Left lung (tissue), 4 donors: ENCODE measurements at regions not wholly inside any gene's neighbourhood (a gene's known extent, or its start where the extent isn't known, plus 50 kb on each side); places are given as distances from the start of the nearest gene placed in this dataset.

Source experiments
- ATAC-seq: fragments of 200-7000 bp; cut with Tn5 transposase; one replicate; pipeline ENCODE4 v1.9.1; 2020; ENCODE audit warnings: moderate library complexity
- DNase-seq, 4 donors: peaks; one replicate each; pipeline ENCODE4 v3.0.0-alpha.2; 2013 to 2020
- H3K27ac ChIP-seq, 2 donors: fragments of 200-600 bp; sonication (generic) in 1 of 2; one replicate each; pipeline versions ENCODE4 v1.5.0 to v1.8.0; 2020 to 2021
- H3K27me3 ChIP-seq, 2 donors: fragments of 200-600 bp; sonication (generic) in 1 of 2; one replicate each; pipeline versions ENCODE4 v1.5.0 to v1.8.0; 2020 to 2021
- H3K36me3 ChIP-seq, 2 donors: fragments of 200-600 bp; sonication (generic) in 1 of 2; one replicate each; pipeline versions ENCODE4 v1.5.0 to v1.8.0; 2020 to 2021
- H3K4me1 ChIP-seq, 2 donors: fragments of 200-600 bp; one replicate each; pipeline ENCODE4 v1.8.0; 2021
- H3K4me3 ChIP-seq, 2 donors: fragments of 200-600 bp; sonication (generic) in 1 of 2; one replicate each; pipeline versions ENCODE4 v1.5.0 to v1.8.0; 2020 to 2021; ENCODE audit warnings: mild to moderate bottlenecking in 1 of 2
- H3K9me3 ChIP-seq, 2 donors: fragments of 200-600 bp; sonication (generic) in 1 of 2; one replicate each; pipeline versions ENCODE4 v1.5.0 to v1.8.0; 2020 to 2021
- CTCF ChIP-seq, 2 donors: fragments of 200-600 bp; sonication (generic) in 1 of 2; IDR thresholded peaks; one replicate each; pipeline versions ENCODE4 v1.5.0 to v1.8.0; 2021; ENCODE audit warnings: antibody characterized with exemption in 2 of 2
- intact Hi-C, 2 donors: fragments of 100-400 bp; cut with DNase I; formaldehyde crosslinking; loops; one replicate each; pipeline versions ENCODE4 v1.11.2 to v1.14.2; 2022
- donor health status: DM: no; HTN: yes; CAD: no.
- donor health status: DM: no; HTN: no; CAD: no.

DNA sequence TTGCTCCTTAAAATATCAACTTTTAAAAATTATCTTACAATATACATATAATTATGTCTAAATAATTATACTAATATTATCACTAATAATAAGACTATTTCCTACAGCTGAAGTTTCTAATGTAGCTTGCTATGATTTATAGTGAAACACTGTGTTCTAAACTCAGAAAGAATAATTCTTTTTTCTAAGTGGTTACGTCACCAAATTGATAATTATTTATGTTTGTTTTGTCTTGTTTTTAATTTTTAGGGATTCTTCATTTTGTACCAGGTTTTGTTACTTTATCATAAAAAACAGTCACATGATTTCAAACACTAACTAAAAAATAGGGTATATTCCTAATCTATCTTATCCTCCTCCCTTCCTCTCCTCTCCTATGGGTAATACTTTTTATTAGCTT, 662.1 kb downstream of the FRK start:
- TF ChIP-seq CTCF (IDR thresholded peaks at IDR 0.05): no peak
- Histone ChIP-seq H3K4me1 (no peaks in the 10 kb centered on the region), H3K27ac (no peak overlapping the region), H3K4me3 (no peak overlapping the region), H3K27me3 (no peaks in the 10 kb centered on the region), H3K9me3 (peaks cover 0 to 12% of the 10 kb centered on the region in 2 donors), H3K36me3 (no peaks in the 10 kb centered on the region)
- no peak for DNase-seq
- intact Hi-C loops: no loop called here
- ATAC-seq: no peak

DNA sequence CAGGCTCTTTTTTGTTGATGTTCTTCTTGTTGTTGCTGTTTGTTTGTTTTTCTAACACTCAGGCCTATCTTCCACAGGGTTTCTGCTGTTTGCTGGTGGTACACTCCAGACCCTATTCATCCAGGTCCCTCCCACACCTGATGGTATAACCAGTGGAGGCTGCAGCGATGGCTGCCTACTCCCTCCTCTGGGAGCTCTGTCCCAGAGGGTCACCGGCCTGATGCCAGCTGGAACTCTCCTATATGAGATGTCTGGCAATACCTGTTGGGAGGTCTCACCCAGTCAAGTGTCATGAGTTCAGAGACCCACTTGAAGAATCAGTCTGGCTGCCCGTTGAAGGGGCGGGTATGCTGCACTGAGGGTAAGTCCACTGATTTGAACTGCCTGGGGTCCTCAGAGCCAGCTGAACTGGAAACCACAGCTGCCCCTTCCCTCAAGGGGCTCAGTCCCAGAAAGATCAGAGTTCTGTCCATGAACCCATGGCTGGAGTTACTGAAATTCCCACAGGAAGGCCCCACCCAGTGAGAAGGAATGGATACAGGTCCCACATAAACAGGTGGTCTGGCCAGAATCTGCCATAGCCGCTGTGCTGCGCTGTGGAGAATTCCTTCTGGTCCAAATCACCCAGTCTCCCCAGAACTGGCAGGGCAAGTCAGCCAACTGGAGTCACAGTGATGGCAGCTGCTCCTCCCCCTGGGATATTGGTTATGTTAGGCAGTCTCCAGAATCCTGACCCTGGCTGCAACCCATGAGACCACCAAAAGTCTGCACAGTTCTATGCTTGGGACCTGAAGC, 664.4 kb downstream of the FRK start:
- Histone ChIP-seq H3K9me3 (peaks cover 0 to 23% of the 10 kb centered on the region in 2 donors), H3K27ac (no peak overlapping the region), H3K4me3 (no peak overlapping the region), H3K36me3 (no peaks in the 10 kb centered on the region), H3K27me3 (no peaks in the 10 kb centered on the region), H3K4me1 (no peaks in the 10 kb centered on the region)
- intact Hi-C loops: no loop called here
- no peak for TF ChIP-seq CTCF (IDR thresholded peaks at IDR 0.05)
- ATAC-seq (no peak), DNase-seq (peak in 1 of 4 donors; percentile 14)

DNA sequence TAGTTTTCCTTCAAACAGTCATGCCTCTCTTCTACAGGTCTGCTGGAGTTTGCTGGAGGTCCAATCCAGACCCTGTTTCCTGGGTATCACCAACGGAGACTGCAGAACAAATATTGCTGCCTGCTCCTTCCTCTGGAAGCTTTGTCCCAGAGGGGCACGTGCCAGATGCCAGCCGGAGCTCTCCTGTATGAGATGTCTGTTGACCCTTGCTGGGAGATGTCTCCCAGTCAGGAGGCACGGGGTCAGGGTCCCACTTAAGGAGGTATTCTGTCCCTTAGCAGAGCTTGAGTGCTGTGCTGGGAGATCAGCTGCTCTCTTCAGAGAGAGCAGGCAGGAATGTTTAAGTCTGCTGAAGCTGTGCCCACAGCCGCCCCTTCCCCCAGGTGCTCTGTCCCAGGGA, 666.9 kb downstream of the FRK start:
- Histone ChIP-seq H3K4me3 (no peak overlapping the region), H3K9me3 (peaks cover 0 to 26% of the 10 kb centered on the region in 2 donors), H3K36me3 (no peaks in the 10 kb centered on the region), H3K27ac (no peak overlapping the region), H3K4me1 (no peaks in the 10 kb centered on the region), H3K27me3 (no peaks in the 10 kb centered on the region)
- DNase-seq: peak in 1 of 4 donors; percentile 38
- ATAC-seq: no peak
- no peak for TF ChIP-seq CTCF (IDR thresholded peaks at IDR 0.05)
- intact Hi-C loops: no loop called here

GRCh38 chr6:115370202-115370601, 690.5 kb downstream of the FRK start:
- Histone ChIP-seq H3K4me3 (no peak overlapping the region), H3K27me3 (no peaks in the 10 kb centered on the region), H3K27ac (no peak overlapping the region), H3K9me3 (peaks cover 0 to 26% of the 10 kb centered on the region in 2 donors), H3K4me1 (no peaks in the 10 kb centered on the region), H3K36me3 (no peaks in the 10 kb centered on the region)
- ATAC-seq (no peak), DNase-seq (no peak)
- TF ChIP-seq CTCF (IDR thresholded peaks at IDR 0.05): no peak
- intact Hi-C loops: no loop called here

DNA sequence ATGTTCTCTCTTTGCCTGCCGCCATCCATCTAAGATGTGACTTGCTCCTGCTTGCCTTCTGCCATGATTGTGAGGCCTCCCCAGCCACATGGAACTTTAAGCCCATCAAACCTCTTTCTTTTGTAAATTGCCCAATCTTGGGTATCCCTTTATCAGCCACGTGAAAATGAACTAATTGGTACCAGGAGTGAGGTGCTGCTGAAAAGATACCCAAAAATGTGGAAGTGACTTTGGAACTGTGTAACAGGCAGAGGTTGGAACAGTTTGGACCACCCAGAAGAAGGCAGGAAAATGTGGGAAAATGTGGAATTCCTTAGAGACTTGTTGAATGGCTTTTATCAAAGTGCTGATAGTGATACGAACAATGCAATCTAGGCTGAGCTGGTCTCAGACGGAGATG, 694.9 kb downstream of the FRK start:
- DNase-seq (no peak), ATAC-seq (no peak)
- no peak overlapping the region for H3K4me3 ChIP-seq
- H3K4me1 ChIP-seq: no peaks in the 10 kb centered on the region
- no peaks in the 10 kb centered on the region for H3K27me3 ChIP-seq
- TF ChIP-seq CTCF (IDR thresholded peaks at IDR 0.05): no peak
- H3K27ac ChIP-seq: no peak overlapping the region
- peaks cover 0 to 26% of the 10 kb centered on the region in 2 donors for H3K9me3 ChIP-seq
- no peaks in the 10 kb centered on the region for H3K36me3 ChIP-seq
- intact Hi-C loops: no loop called here
